HG03196 (cell line): ENCODE measurements at regions not wholly inside any gene's neighbourhood (a gene's known extent, or its start where the extent isn't known, plus 50 kb on each side); places are given as distances from the start of the nearest gene placed in this dataset.
A peak's percentile ranks its signal among the peaks of the same experiment; 100 is the strongest.

Source experiments
- ATAC-seq: cut with Tn5 transposase; IDR thresholded peaks from one replicate; pipeline ENCODE4 v1.9.1; 2021; ENCODE audit not compliant: unreplicated experiment

DNA sequence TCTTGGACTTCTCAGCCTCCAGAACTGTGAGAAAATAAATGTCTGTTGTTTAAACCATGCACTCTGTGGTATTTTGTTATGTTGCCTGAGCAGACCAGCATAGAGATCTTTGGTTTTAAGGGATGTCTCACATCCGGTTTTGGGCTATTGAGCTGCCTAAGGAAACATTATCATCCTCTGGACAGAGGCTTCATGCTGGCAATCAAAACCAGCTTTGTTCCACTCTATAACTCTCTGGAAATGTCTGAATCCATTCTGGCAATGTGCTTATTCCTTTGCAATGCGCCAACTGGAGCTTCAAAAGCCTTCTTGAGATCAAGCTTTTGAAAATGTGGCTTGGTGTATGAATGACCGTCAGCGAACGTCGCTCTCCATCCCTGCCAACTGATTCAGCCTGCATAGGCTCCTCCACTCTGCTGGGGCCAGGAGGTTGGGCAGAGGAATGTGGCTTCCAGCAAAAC lies 183.6 kb upstream of the MGAT5 start:
- no peak for ATAC-seq

DNA sequence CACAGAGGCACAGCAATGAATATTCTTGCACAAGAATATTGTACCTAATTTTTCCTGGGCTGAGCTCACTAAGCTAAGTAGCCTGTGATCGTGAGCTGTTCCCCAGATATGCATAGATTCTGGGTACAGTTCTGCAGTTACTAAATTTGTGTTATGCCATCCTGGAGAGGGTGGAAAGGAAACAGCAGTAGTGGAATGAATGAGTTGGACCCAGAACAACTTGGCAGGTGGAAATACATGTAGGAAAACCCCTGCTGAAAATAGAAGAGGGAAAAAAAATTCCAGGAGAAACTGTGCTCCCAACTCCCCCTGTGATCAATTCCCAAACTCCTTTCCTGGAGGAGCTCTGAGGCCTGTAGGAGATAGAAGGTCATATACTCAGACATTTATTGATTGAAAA lies 181.5 kb upstream of the MGAT5 start:
- ATAC-seq = no peak

DNA sequence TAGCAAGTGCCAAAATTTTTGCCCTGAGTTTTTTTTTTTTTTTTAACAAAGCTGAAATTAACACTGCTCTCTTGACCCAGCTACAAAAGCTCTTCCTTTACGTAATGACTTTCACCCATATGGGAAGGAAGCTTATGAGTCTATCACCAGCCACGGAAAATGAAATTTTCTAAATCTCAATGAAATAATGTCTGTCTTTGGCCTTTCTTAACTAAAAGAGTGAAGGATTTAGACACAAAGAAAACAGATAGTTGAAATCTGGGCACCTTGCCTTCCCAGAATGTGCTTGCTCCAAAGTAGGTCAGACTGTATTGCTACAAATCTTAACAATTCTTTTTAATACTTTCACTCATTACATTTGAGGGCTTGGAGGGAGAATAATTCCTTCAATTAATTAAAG lies 180.8 kb upstream of the MGAT5 start:
- ATAC-seq = no peak

DNA sequence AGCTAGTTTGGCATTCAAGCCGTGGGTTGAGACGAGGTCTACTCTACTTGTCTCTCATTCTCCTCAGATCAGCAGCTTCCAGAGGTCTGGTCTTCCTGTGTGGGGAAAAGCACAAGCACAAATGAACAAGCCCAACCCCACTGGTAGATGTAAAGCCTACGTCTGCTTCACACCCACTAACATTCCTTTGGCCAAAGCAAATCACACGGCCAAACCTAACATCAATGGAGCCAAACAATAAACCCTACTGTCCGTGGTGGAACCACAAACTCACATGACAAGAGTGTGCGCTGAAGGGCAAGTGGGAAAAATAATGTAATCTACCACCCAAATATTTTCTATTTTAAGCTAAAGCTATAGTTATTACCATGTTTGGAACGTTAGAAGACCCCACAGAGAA lies 179.3 kb upstream of the MGAT5 start:
- ATAC-seq = no peak

DNA sequence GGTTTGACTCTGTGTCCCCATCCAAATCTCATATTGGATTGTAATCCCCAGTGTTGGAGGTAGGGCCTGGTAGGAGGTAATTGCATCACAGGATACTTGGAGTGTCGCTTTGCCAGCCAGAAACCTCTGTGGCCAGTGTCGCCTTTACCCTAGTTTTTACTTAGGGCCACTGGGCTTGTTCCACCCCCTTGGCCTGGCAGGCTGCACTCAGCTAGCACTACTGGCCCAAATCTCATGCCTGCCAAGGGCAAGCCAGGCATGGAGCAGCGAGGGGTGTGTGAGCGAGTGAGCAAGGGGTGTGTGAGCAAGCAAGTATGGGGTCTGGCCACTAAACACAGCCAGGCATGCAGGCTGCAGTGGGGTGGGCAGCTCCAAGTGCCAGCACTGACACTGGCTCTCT lies 178.7 kb upstream of the MGAT5 start:
- no peak for ATAC-seq

DNA sequence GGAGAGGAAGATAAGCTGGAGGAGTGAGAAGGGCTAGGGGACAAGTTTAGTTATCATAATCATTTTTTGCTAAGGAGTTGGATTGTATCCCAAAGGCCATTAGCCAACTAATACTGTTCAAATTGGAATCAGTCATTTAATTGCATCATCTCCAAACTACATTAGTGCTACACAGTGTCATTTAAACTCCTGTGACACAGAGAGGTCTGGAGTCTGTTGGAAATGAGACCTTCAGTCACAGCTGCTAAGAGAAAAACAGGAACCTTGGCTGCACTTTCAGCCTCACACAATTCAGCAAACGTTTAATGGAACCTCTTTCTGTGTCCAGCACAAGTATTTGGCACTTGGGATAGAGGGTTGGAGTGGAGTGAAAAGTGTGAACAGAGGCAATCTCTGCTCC lies 175.5 kb upstream of the MGAT5 start:
- no peak for ATAC-seq

DNA sequence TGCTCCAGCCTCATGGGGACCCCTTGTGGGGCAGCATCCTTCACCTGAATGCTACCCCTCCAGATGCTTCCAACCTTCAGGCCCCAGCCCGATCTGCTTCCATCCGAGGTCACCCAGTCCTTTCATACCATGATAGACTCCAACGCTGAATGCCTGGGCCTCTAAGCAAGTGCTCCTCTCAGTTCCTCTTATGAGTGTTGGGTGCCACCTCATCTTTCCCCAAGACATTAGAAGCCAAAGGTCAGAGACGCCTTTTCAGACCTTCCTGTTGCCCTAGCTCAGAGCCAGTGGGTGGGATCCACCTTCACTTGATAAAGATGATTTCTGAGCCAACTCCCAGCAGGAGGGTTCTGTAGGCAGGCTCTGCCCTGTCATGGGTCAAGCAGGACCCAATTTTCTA lies 174.5 kb upstream of the MGAT5 start:
- peak; percentile 89 for ATAC-seq

DNA sequence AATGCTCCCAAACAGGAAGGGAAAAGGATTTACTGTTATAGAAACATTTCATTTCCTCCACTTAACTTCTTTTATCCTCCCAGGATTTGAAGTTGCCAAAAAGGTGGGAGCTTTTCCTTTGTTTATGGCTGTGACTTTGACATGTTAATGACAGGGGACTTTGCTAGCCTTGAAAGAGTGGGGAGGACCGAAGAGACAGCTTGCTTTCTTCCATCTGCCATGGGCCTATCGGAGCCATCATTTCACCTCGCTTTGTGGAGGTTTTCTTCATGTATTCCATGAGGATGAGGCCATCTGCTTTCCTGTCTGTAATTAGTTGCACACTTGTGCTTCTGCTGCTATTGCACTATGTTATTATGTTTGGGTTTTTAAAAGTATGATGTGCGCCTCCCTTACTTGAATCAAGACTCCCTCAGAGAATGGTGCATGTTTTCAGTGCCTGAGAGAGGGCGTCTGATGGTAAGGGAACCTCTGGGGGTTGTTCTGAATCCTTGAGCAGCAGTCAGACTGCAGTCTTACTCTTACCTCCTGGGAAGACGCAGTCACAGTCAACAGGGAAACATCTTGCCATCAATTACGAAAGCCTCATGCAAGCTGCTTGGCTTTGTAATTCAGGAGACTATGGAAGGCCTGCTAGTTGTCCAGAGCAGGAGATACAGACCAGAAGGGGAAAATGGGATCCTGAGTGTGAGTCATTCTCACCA lies 173.3 kb upstream of the MGAT5 start:
- no peak for ATAC-seq

DNA sequence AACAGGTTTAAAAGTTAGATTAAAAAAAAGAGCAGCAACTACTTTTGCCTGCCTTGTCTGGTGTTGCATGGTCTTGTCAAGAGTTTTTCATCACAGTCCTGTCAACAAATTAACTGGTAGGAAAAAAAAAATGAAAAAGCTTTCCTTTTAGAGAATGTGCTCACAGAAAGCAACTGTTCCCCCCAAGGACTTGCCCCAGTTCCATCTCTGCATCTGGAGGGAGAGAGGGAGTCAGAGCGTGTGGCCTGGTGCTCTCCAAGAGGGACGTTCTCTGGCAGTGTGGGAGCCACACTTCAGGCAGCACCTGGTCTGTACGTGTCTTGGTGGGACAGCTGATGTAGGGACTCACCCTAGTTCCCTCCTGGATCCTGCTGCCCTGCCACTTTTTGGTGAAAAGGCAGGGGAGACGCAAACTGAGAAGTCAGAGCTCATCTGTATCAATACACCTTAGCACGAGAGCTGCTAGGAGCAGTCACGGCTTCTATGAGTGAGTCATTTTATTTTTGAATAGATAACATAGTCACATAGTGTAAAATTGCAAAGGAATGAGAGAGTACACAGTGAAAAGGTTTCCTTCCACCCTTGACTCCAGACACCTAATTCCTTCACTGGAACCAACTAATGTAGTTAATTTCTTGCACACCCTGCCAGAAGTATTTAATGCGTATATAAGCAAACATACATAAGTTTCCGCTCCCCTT lies 172.5 kb upstream of the MGAT5 start:
- no peak for ATAC-seq

DNA sequence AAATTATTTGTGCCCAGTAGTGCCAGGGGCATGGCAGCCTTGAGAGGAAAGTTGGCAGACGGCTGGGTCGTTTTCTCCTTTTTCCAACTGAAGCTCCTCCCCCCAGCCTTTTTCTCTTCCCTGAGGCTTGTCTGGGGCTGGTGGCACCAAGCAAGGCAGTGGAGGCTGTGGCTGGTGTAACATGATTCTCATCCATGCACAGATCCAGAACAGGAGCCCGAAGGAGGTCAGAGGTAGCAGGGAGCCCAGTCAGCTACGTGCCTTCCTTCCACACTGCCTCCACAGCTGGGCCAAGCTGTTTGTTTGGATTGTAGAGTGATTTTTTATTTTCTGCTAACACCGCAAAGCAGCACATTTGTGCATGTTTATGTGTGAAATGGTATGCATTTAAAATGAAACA lies 170.3 kb upstream of the MGAT5 start:
- no peak for ATAC-seq

DNA sequence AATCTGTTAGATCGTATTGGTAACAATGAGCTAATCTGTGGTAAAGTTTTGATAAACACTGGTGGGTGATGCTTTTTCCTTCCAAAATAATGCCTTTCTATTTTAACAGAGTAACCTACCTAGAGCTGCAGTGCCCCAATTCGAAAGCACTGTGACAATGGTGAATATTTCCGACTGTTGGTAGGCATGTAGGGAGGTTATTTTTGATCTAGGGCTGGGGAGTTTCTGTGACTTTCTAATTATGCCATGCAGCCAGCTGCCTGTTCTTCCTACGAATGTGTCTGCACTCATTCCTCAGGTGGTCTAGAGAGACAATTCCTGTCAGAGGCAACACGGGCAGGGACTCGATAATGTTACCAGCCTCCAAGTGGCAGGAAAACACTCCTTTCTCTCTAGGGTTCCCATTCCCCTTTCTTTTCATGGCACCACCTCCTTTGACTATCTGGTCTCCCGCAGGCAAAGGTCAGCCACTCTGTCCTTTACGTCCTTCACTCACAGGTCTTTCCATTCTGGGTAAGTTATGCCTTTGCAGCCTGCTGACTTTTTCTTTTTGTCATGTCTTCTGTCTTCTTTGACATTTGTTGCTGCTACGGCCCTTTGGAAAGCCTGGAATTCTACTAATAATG lies 167.2 kb upstream of the MGAT5 start:
- no peak for ATAC-seq

DNA sequence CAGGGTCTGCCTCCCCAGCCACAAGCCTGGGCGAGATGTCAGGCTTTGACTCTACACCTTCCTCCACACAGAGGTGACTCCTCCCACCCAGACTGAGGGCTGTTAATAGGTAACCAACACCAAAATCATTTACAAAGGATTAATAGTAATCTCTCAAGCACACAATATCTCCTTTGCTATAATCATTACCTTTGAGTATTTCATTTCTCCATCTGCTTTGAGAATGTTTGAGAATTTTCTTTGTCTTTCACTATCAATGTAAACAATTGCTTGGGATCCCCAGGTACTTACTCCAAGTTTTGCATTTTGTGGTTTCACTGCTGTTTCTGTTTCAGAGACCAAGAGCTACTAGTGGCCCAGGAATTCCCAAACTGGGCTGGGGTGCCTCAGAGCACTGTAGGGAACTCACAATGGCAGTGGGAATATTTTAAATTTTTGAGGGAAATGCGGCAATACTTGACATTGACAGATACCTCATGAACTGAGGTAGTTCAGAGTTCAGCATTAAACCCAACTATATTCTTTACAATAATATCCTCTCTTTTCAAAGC lies 166.4 kb upstream of the MGAT5 start:
- peak; percentile 78 for ATAC-seq

DNA sequence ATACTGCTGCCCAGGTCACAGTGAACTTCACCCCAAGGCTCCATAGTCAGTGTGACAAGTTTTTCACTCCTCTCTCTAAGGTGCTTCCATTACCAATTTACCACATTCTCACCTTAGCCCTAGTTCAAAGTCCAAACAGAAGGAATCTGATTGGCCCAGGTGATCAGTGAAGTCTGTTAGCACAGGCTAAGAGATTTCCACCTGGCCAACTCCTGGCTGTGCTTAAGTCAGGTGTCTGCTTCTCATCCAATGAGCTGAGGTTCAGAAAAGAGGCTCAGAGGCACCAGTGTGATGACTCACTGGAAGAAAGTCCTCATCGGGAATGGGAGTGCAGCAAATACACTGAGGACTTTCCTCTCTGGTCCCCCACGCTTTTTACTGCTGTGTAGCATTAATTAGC lies 164.4 kb upstream of the MGAT5 start:
- ATAC-seq = no peak

DNA sequence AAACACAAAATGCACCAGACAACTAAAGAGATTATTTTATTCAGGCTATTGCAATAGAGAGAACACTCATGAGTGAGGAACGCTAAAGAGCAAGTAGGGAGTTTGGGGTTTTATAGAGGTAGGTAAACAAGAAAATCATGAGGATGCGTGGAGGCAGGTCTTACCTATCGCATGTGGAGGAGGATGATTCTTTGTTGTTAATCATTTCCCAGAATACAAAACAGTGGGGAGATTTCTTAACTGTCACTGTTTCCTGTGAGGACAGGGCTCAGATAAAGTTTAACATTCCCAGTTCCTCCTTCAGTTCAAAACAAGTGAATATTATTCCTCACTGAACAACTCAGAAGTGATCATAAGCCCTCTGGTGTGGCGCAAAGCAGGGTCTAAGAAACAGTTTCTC lies 156.1 kb upstream of the MGAT5 start:
- no peak for ATAC-seq

DNA sequence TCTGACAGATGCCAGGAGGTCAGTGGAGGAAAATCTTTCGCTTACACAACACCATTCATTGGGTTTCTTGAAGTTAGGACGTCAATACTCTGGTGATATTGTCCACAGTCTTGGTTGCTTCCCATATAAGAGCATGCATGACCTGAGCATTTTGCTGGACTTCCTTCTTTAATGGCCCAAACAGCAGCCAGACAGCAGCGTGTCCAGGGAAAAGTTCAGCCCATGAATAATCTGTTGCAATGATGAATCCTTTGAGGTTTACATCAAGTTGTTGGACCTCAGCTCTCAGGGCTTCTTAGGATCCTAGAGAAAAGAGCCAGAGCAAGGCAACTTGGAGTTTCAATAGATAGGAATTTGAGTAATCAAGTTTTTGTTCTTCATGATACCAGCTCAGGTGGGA lies 155.6 kb upstream of the MGAT5 start:
- ATAC-seq = no peak

DNA sequence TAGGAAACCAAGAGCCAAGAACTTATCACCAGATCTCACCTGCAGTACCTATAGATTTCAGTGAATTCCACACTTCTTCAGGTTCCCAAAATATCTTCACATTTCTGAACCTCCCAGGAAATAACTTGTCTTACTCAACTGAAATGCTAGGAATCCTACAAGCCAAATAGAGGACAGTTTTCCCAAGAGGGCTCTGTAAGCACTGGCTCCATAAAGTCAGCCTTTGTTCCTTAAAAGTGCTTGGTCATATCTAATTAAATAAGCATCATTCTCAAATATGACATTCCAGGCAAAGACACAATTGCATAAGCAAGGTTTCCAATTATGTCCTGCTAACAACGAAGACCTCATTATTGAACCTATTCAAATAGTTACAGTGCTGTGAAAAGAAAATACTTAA lies 154.6 kb upstream of the MGAT5 start:
- no peak for ATAC-seq

DNA sequence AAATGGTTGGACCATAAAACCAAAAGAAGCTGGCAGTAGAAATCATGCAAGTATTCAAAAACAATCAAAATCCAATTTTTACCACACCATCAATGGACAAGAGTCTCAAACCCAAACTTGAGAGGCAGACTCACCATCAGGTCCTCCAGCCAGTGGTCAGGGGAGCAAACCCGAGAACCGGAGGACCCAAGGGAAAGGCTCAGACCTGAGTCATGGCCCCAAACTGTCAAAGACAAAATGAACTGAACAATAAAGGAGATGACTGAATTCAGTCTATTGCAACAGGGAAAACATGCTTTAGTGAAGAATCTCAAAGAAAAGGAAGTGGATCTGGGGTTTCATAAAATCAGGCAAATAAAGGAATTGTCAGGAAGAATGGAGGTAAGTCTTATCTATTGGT lies 150.7 kb upstream of the MGAT5 start:
- no peak for ATAC-seq

DNA sequence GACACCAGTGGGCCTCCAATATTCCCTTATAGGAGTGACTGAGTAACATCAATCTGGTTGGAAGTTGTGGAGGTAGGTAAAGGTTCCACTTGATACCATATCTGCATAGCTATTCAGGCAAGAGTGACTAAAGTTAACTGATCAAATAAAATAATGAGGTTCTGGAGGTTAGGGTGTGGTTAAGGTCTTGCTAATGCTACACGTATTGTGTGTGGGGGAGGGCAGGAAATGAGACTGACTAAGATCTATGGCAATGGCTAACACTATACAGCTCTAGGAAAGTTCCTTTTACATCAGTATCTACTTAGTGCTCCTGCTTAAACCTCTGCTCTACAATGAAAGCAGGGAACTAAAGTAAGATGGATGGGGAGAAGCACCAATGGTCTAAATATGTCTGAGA lies 149.1 kb upstream of the MGAT5 start:
- no peak for ATAC-seq

DNA sequence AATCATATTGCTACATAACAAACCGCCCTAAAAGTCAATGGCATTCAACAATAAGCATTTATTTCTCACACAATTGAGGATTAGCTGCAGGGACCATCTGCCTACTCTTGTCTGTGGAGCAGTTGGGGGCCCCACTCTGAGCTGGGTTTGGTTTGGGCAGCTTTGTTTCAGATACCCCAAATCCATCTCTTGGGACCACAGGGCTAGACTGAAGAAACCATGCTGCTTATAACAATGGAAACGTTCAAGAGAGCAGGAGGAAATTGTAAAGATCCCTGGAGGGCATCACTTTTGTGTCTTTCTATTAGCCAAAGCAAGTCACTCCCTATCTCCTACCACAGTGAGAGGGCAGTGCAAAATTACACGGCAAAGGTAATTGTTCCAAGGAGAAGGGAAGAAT lies 146.5 kb upstream of the MGAT5 start:
- ATAC-seq = no peak

DNA sequence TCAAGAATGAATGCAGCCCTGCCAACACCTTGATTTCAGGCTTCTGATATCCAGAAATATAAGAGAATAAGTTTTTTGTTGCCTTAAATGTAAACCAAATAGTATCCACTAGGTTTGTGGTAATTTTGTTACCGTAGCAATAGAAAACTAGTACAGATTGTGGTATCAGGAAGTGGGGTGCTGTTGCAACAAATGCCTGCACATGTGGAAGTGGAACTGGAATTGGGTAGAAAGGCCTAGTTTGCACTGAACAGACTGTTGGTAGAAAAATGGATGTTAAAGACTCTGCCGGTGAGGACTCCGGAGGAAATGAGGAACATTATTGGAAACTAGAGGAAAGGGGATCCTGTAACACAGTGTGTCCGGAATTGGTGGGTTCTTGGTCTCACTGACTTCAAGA lies 145.8 kb upstream of the MGAT5 start:
- ATAC-seq = no peak

DNA sequence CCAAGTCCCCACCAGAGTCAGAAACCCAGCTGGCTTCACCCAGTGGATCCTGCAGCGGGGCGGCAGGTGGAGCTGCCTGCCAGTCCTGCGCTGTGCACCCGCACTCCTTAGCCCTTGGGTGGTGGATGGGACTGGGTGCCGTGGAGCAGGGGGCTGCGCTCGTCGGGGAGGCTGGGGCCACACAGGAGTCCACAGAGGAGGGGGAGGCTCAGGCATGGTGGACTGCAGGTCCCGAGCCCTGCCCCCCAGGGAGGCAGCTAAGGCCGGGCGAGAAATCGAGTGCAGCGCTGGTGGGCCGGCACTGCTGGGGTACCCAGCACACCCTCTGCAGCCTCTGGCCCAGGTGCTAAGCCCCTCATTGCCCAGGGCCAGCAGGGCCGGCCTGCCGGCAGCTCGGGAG lies 144.6 kb upstream of the MGAT5 start:
- ATAC-seq = no peak

DNA sequence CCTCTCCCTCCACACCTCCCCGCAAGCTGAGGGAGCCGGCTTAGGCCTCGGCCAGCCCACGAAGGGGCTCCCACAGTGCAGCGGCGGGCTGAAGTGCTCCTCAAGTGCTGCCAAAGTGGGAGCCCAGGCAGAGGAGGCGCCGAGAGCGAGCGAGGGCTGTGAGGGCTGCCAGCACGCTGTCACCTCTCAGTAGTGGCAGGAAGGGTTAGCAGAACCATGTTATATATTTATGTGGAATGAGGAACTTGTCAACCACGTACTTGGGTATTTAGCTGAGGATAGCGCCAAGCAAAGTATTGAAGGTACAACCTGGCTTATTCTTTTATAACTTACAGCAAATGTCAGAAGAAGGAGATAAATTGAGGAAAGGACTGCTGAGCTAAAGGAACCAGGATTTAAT lies 144.1 kb upstream of the MGAT5 start:
- ATAC-seq = no peak
